ENCODE measurements at regions not wholly inside any gene's neighbourhood (a gene's known extent, or its start where the extent isn't known, plus 50 kb on each side); places are given as distances from the start of the nearest gene placed in this dataset.
"Not testable (repeated sequence)": the region's sequence is repeated elsewhere in the genome, so short reads cannot be mapped to it uniquely, and the experiment has no call there.

- DNase-seq: no peak
These were observed 175.6 kb upstream of the THSD7A start for GRCh38 chr7:12007576-12007975.

GRCh38 chr7:12013983-12014382 is 182.0 kb upstream of the THSD7A start:
- DNase-seq: no peak

- DNase-seq: no peak
These were observed 184.4 kb upstream of the THSD7A start for GRCh38 chr7:12016439-12016838.

GRCh38 chr7:12017046-12017445 is 185.0 kb upstream of the THSD7A start:
- DNase-seq: no peak

- not testable (repeated sequence) for DNase-seq
These were observed 189.1 kb upstream of the TMEM106B start for GRCh38 chr7:12022011-12022410.

- no peak for DNase-seq
These were observed 185.8 kb upstream of the TMEM106B start for GRCh38 chr7:12025246-12025645.

- no peak for DNase-seq
These were observed 182.6 kb upstream of the TMEM106B start for GRCh38 chr7:12028508-12028907.

GRCh38 chr7:12030116-12030515 is 181.0 kb upstream of the TMEM106B start:
- DNase-seq: no peak

- no peak for DNase-seq
These were observed 179.9 kb upstream of the TMEM106B start for GRCh38 chr7:12031186-12031585.

- no peak for DNase-seq
These were observed 179.5 kb upstream of the TMEM106B start for GRCh38 chr7:12031638-12032037.

- no peak for DNase-seq
These were observed 178.9 kb upstream of the TMEM106B start for GRCh38 chr7:12032146-12032545.

GRCh38 chr7:12043457-12043856 is 167.6 kb upstream of the TMEM106B start:
- DNase-seq: not testable (repeated sequence)

- DNase-seq: no peak
These were observed 158.9 kb upstream of the TMEM106B start for GRCh38 chr7:12052211-12052610.

GRCh38 chr7:12053561-12053960 is 157.5 kb upstream of the TMEM106B start:
- no peak for DNase-seq

- DNase-seq: no peak
These were observed 156.3 kb upstream of the TMEM106B start for GRCh38 chr7:12054830-12055229.

GRCh38 chr7:12056381-12056780 is 154.7 kb upstream of the TMEM106B start:
- DNase-seq: no peak

- no peak for DNase-seq
These were observed 154.1 kb upstream of the TMEM106B start for GRCh38 chr7:12056977-12057376.

GRCh38 chr7:12062062-12062461 is 149.0 kb upstream of the TMEM106B start:
- no peak for DNase-seq

- DNase-seq: no peak
These were observed 146.4 kb upstream of the TMEM106B start for GRCh38 chr7:12064586-12065127.

- DNase-seq: no peak
These were observed 145.1 kb upstream of the TMEM106B start for GRCh38 chr7:12066004-12066403.

- no peak for DNase-seq
These were observed 144.6 kb upstream of the TMEM106B start for GRCh38 chr7:12066521-12066920.

- DNase-seq: peak; percentile 58
These were observed 143.8 kb upstream of the TMEM106B start for GRCh38 chr7:12067156-12067831.

GRCh38 chr7:12069757-12070156 is 141.3 kb upstream of the TMEM106B start:
- no peak for DNase-seq

GRCh38 chr7:12074889-12075288 is 136.2 kb upstream of the TMEM106B start:
- DNase-seq: no peak

GRCh38 chr7:12080006-12080405 is 131.1 kb upstream of the TMEM106B start:
- DNase-seq: no peak

All from activated CD8-positive, alpha-beta memory T cell treated with anti-CD3 and anti-CD28 coated beads, Interleukin-2, amount 50 U/mL, for 4 hours (primary cell).